IMR-90 (cell line): ENCODE measurements at regions not wholly inside any gene's neighbourhood (a gene's known extent, or its start where the extent isn't known, plus 50 kb on each side); places are given as distances from the start of the nearest gene placed in this dataset.

Experiments used
- ATAC-seq: fragments of 200-7000 bp; cut with Tn5 transposase; 2 replicates; pipeline ENCODE4 v1.9.1; 2020; ENCODE audit warnings: low read depth, mild to moderate bottlenecking, moderate library complexity
- BruUV-seq: library from RNA; stranded (reverse); fragments of 400-500 nt; replicated peaks from 2 replicates; lab custom pipeline; 2021; lab: Mats Ljungman, UMichigan
- CTCF ChIA-PET: fragments of 300-600 bp; formaldehyde crosslinking; extraction: SDS; loops from one replicate; lab custom pipeline; 2021; ENCODE audit warnings: antibody characterized with exemption; lab: Yijun Ruan, JAX
- POLR2A ChIA-PET: fragments of 300-600 bp; sonication (Branson Sonifier 250); formaldehyde crosslinking; loops from one replicate; lab custom pipeline; 2022; ENCODE audit warnings: antibody characterized with exemption; ENCODE audit not compliant: unreplicated experiment; lab: Charles Lee
- DNase-seq: peaks from one replicate; pipeline ENCODE4 v3.0.0; 2013
- H2AFZ ChIP-seq: replicated peaks from 2 replicates; pipeline ENCODE3; 2013; ENCODE audit warnings: low read length, mild to moderate bottlenecking; ENCODE audit not compliant: poor library complexity
- H2AK5ac ChIP-seq: 2 replicates; pipeline ENCODE4 v1.6.1; 2013; ENCODE audit warnings: low read depth, low read length, inconsistent platforms
- H2AK9ac ChIP-seq: replicated peaks from 2 replicates; pipeline ENCODE3; 2013; ENCODE audit warnings: mild to moderate bottlenecking, low read depth, low read length, moderate library complexity; ENCODE audit not compliant: poor library complexity
- H2BK120ac ChIP-seq: 2 replicates; pipeline ENCODE4 v1.6.1; 2013; ENCODE audit warnings: low read depth, low read length, inconsistent platforms
- H2BK15ac ChIP-seq: 3 replicates; pipeline ENCODE4 v1.6.1; 2013; ENCODE audit warnings: low read depth, low read length, inconsistent platforms
- H2BK20ac ChIP-seq: 2 replicates; pipeline ENCODE4 v1.6.1; 2013; ENCODE audit warnings: low read depth, mild to moderate bottlenecking, inconsistent platforms, low read length, moderate library complexity
- H2BK5ac ChIP-seq: 2 replicates; pipeline ENCODE4 v1.6.1; 2013; ENCODE audit warnings: mild to moderate bottlenecking, low read depth, low read length, inconsistent platforms; ENCODE audit not compliant: poor library complexity, severe bottlenecking
- H3K14ac ChIP-seq: replicated peaks from 2 replicates; pipeline ENCODE4 v1.6.1; 2013; ENCODE audit warnings: low read depth, low read length, inconsistent platforms
- H3K18ac ChIP-seq: 2 replicates; pipeline ENCODE4 v1.6.1; 2013; ENCODE audit warnings: low read depth, low read length, control low read depth
- H3K23ac ChIP-seq: 2 replicates; pipeline ENCODE4 v1.6.1; 2013; ENCODE audit warnings: low read depth, low read length, inconsistent platforms
- H3K27ac ChIP-seq: 2 replicates; pipeline ENCODE4 v1.5.1; 2013; ENCODE audit warnings: mild to moderate bottlenecking, control low read depth, low read length; ENCODE audit not compliant: insufficient read depth
- H3K27me3 ChIP-seq: 2 replicates; pipeline ENCODE4 v1.6.1; 2013; ENCODE audit warnings: low read length; ENCODE audit not compliant: control insufficient read depth, insufficient read depth
- H3K36me3 ChIP-seq: 2 replicates; pipeline ENCODE4 v1.6.1; 2013; ENCODE audit warnings: low read length, mixed read lengths; ENCODE audit not compliant: control insufficient read depth, insufficient read depth
- H3K4ac ChIP-seq: 2 replicates; pipeline ENCODE4 v1.6.1; 2013; ENCODE audit warnings: low read depth, low read length, inconsistent platforms
- H3K4me1 ChIP-seq: 2 replicates; pipeline ENCODE4 v1.6.1; 2013; ENCODE audit warnings: low read length, mixed read lengths; ENCODE audit not compliant: control insufficient read depth, insufficient read depth
- H3K4me2 ChIP-seq: 2 replicates; pipeline ENCODE4 v1.6.1; 2013; ENCODE audit warnings: low read depth, mild to moderate bottlenecking, control low read depth, low read length, moderate library complexity
- H3K4me3 ChIP-seq: 2 replicates; pipeline ENCODE4 v1.5.1; 2013; ENCODE audit warnings: low read depth, mild to moderate bottlenecking, control low read depth, low read length, moderate library complexity; ENCODE audit not compliant: insufficient read depth
- H3K56ac ChIP-seq: 2 replicates; pipeline ENCODE4 v1.6.1; 2013; ENCODE audit warnings: low read length, inconsistent platforms; ENCODE audit not compliant: insufficient read depth; ENCODE audit errors: extremely low read depth
- H3K79me1 ChIP-seq, 2 experiments: 2 replicates each; pipeline ENCODE4 v1.6.1; 2013; ENCODE audit warnings: low read length in 2 of 2, inconsistent platforms in 1 of 2, low read depth in 1 of 2
- H3K9ac ChIP-seq: 2 replicates; pipeline ENCODE4 v1.6.1; 2013; ENCODE audit warnings: low read depth, low read length, control low read depth
- H3K9me1 ChIP-seq: 2 replicates; pipeline ENCODE4 v1.6.1; 2013; ENCODE audit warnings: low read length, inconsistent platforms; ENCODE audit not compliant: insufficient read depth
- H3K9me3 ChIP-seq: 2 replicates; pipeline ENCODE4 v1.6.1; 2013; ENCODE audit warnings: low read length; ENCODE audit not compliant: control insufficient read depth, insufficient read depth
- H4K20me1 ChIP-seq: 2 replicates; pipeline ENCODE4 v1.6.1; 2013; ENCODE audit warnings: low read length, inconsistent platforms; ENCODE audit not compliant: insufficient read depth
- H4K5ac ChIP-seq: 2 replicates; pipeline ENCODE4 v1.6.1; 2013; ENCODE audit warnings: mild to moderate bottlenecking, low read depth, low read length, control low read depth
- H4K8ac ChIP-seq, 2 experiments: 2 replicates each; pipeline ENCODE4 v1.6.1; 2013; ENCODE audit warnings: low read depth in 2 of 2, low read length in 2 of 2, control low read depth in 1 of 2, inconsistent platforms in 1 of 2
- H4K91ac ChIP-seq: 2 replicates; pipeline ENCODE4 v1.6.1; 2013; ENCODE audit warnings: low read depth, low read length, inconsistent platforms; ENCODE audit not compliant: insufficient read depth
- BHLHE40 ChIP-seq: fragments of 150-350 bp; IDR thresholded peaks from 2 replicates; pipeline ENCODE4 v1.6.1; 2016; ENCODE audit warnings: mild to moderate bottlenecking, low read depth, low read length
- CHD1 ChIP-seq: IDR thresholded peaks from 2 replicates; pipeline ENCODE4 v1.6.1; 2012; ENCODE audit warnings: low read depth, low read length, improper control_type of control experiment
- ELK1 ChIP-seq: fragments of 150-350 bp; IDR thresholded peaks from 2 replicates; pipeline ENCODE4 v1.6.1; 2016; ENCODE audit warnings: low read depth, mild to moderate bottlenecking, low read length, moderate library complexity, borderline replicate concordance
- FOS ChIP-seq: fragments of 150-350 bp; IDR thresholded peaks from 2 replicates; pipeline ENCODE4 v1.6.1; 2016; ENCODE audit warnings: low read depth, low read length
- MAFK ChIP-seq: IDR thresholded peaks from 2 replicates; pipeline ENCODE4 v1.6.1; 2012; ENCODE audit warnings: low read depth, low read length, improper control_type of control experiment
- MAZ ChIP-seq: IDR thresholded peaks from 2 replicates; pipeline ENCODE4 v1.6.1; 2012; ENCODE audit warnings: low read depth, mild to moderate bottlenecking, low read length, improper control_type of control experiment, moderate library complexity, borderline replicate concordance
- NFE2L2 ChIP-seq: fragments of 150-350 bp; IDR thresholded peaks from 2 replicates; pipeline ENCODE4 v1.6.1; 2016; ENCODE audit warnings: low read depth, mild to moderate bottlenecking, low read length
- RCOR1 ChIP-seq: IDR thresholded peaks from 2 replicates; pipeline ENCODE4 v1.6.1; 2012; ENCODE audit warnings: mild to moderate bottlenecking, low read length, improper control_type of control experiment; ENCODE audit not compliant: insufficient replicate concordance
- RFX5 ChIP-seq: IDR thresholded peaks from 2 replicates; pipeline ENCODE4 v1.8.0; 2012; ENCODE audit warnings: low read depth, mild to moderate bottlenecking, low read length, moderate library complexity
- SMC3 ChIP-seq: fragments of 150-350 bp; IDR thresholded peaks from 2 replicates; pipeline ENCODE4 v1.6.1; 2016; ENCODE audit warnings: low read depth, mild to moderate bottlenecking, antibody characterized with exemption, low read length, moderate library complexity
- WGBS, 2 experiments: methylation state at CpG; one replicate each; pipeline versions ENCODE4 v1.1.5 to v1.1.7; 2013; ENCODE audit warnings: missing lambda C conversion rate in 2 of 2; ENCODE audit not compliant: insufficient read length in 1 of 2; ENCODE audit errors: extremely low coverage in 2 of 2; 5-methylcytosine and 5-hydroxymethylcytosine counted together
- dilution Hi-C: fragments of 300-500 bp; cut with HindIII; formaldehyde crosslinking; loops from one replicate; pipeline ENCODE4 v1.14.3; 2018; ENCODE audit warnings: low sequenced_read_pairs; ENCODE audit not compliant: unreplicated experiment
- in situ Hi-C: fragments of 300-500 bp; cut with MboI; formaldehyde crosslinking; loops from 3 replicates; pipeline ENCODE4 v1.14.3; 2019; ENCODE audit warnings: low sequenced_read_pairs, inconsistent platforms, mixed read lengths
- intact Hi-C: fragments of 100-400 bp; cut with micrococcal nuclease; formaldehyde crosslinking; loops from 2 replicates; pipeline ENCODE4 v1.10.0; 2022
- TF ChIP-seq, protein P1 (sequence below): fragments of 150-350 bp; IDR thresholded peaks from 2 replicates; pipeline ENCODE4 v1.6.1; 2017; ENCODE audit warnings: mild to moderate bottlenecking, antibody characterized with exemption, low read length, low read depth
- TF ChIP-seq, protein P2 (sequence below): conservative IDR thresholded peaks from 2 replicates; pipeline ENCODE4 v1.5.1; 2012; ENCODE audit warnings: mild to moderate bottlenecking, low read depth, low read length, improper control_type of control experiment

DNA sequence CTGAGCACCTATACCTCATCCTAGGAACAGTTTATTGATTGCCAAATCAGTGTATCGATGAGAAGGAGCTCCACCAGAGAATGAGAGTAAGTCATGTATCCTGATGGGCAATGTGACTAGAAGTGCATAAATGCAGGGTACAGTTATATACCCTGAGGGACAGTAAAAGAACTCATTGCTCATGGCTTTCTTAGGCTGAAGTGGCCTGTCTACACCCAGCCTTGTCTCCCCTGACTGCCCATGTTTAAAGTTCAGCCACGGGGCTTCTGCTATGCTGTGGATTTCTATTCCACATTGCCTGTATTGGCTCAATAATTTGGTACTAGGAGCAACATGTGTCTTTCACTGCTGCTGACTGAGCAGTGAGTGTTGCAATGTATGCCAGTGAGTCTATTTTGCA, 400.4 kb upstream of the IMPG1 start:
- H2BK15ac ChIP-seq = no peak overlapping the region
- CTCF ChIA-PET = no interaction called here
- H3K14ac ChIP-seq = no peak overlapping the region
- BruUV-seq = no TSS peak
- ATAC-seq (no peak), DNase-seq (no peak)
- no peak overlapping the region for H3K27ac ChIP-seq
- no peaks in the 10 kb centered on the region for H3K9me1 ChIP-seq
- no peak overlapping the region for H3K9ac ChIP-seq
- no peak overlapping the region for H3K4me3 ChIP-seq
- H3K9me3 ChIP-seq = peaks cover 19% of the 10 kb centered on the region
- no peak overlapping the region for H3K4ac ChIP-seq
- no peaks in the 10 kb centered on the region for H3K27me3 ChIP-seq
- H4K91ac ChIP-seq = no peak overlapping the region
- intact Hi-C loops (no loop called here), in situ Hi-C loops (no loop called here), dilution Hi-C loops (no loop called here)
- no peak overlapping the region for H3K56ac ChIP-seq
- H4K8ac ChIP-seq = no peak overlapping the region
- TF ChIP-seq MAZ (no peak), SMC3 (no peak), BHLHE40 (no peak), CHD1 (no peak), RFX5 (no peak), NFE2L2 (no peak), MAFK (no peak), ELK1 (no peak), RCOR1 (no peak), FOS (no peak)
- TF ChIP-seq, protein P1, sequence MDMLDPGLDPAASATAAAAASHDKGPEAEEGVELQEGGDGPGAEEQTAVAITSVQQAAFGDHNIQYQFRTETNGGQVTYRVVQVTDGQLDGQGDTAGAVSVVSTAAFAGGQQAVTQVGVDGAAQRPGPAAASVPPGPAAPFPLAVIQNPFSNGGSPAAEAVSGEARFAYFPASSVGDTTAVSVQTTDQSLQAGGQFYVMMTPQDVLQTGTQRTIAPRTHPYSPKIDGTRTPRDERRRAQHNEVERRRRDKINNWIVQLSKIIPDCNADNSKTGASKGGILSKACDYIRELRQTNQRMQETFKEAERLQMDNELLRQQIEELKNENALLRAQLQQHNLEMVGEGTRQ = no peak
- TF ChIP-seq, protein P2, sequence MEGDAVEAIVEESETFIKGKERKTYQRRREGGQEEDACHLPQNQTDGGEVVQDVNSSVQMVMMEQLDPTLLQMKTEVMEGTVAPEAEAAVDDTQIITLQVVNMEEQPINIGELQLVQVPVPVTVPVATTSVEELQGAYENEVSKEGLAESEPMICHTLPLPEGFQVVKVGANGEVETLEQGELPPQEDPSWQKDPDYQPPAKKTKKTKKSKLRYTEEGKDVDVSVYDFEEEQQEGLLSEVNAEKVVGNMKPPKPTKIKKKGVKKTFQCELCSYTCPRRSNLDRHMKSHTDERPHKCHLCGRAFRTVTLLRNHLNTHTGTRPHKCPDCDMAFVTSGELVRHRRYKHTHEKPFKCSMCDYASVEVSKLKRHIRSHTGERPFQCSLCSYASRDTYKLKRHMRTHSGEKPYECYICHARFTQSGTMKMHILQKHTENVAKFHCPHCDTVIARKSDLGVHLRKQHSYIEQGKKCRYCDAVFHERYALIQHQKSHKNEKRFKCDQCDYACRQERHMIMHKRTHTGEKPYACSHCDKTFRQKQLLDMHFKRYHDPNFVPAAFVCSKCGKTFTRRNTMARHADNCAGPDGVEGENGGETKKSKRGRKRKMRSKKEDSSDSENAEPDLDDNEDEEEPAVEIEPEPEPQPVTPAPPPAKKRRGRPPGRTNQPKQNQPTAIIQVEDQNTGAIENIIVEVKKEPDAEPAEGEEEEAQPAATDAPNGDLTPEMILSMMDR = no peak
- H2AFZ ChIP-seq = no peak overlapping the region
- no peaks in the 10 kb centered on the region for H3K79me1 ChIP-seq
- H4K5ac ChIP-seq = no peak overlapping the region
- POLR2A ChIA-PET = no interaction called here
- no peak overlapping the region for H3K4me2 ChIP-seq
- no peak overlapping the region for H3K18ac ChIP-seq
- H3K23ac ChIP-seq = no peak overlapping the region
- no peak overlapping the region for H2BK5ac ChIP-seq
- no peaks in the 10 kb centered on the region for H3K36me3 ChIP-seq
- no peak overlapping the region for H2AK5ac ChIP-seq
- no peaks in the 10 kb centered on the region for H3K4me1 ChIP-seq
- H2BK120ac ChIP-seq = no peak overlapping the region
- WGBS, 2 experiments = 0% methylated on average over 1 of the region's 2 CpGs; no CpG with 5 or more reads in 1 of the 2 experiments
- no peaks in the 10 kb centered on the region for H4K20me1 ChIP-seq
- no peak overlapping the region for H2AK9ac ChIP-seq
- H2BK20ac ChIP-seq = no peak overlapping the region
